ENCODE measurements at regions not wholly inside any gene's neighbourhood (a gene's known extent, or its start where the extent isn't known, plus 50 kb on each side); places are given as distances from the start of the nearest gene placed in this dataset.

- TF ChIP-seq ID3 (CRISPR knock-in tag; IDR thresholded peaks at IDR 0.05) = no peak
- no peak for TF ChIP-seq ID3 (tag; IDR thresholded peaks at IDR 0.05)
- no peak for TF ChIP-seq HOXB6 (CRISPR knock-in tag; IDR thresholded peaks at IDR 0.05; ENCODE audit: borderline replicate concordance)
- no peak for TF ChIP-seq CC2D1A (IDR thresholded peaks at IDR 0.05)
- 0 out of 2 replicates have a peak, but pooled peaks have one; percentile 9 for TF ChIP-seq VEZF1 (CRISPR knock-in tag; IDR thresholded peaks at IDR 0.05)
- no peak for TF ChIP-seq NKRF (IDR thresholded peaks at IDR 0.05; ENCODE audit: borderline replicate concordance)
- TF ChIP-seq TAF1 (IDR thresholded peaks at IDR 0.05; ENCODE audit: control insufficient read depth, extremely low read depth, insufficient read depth, low read length, severe bottlenecking) = no peak
- no peak for TF ChIP-seq ZNF3 (CRISPR knock-in tag; IDR thresholded peaks at IDR 0.05)
- TF ChIP-seq FOSL1 (tag; conservative IDR thresholded peaks at IDR 0.05) = no peak
- no peak for TF ChIP-seq NCOA2 (IDR thresholded peaks at IDR 0.05; ENCODE audit: partially characterized antibody in 2 of 2)
- TF ChIP-seq TSC22D4 (tag; IDR thresholded peaks at IDR 0.05) = no peak
- no peak for TF ChIP-seq NONO (IDR thresholded peaks at IDR 0.05; ENCODE audit: low read depth in 2 of 2, low read length in 1 of 2)
- TF ChIP-seq ARID3B (CRISPR knock-in tag; IDR thresholded peaks at IDR 0.05; ENCODE audit: borderline replicate concordance) = no peak
- no peak for TF ChIP-seq DMBX1 (CRISPR knock-in tag; IDR thresholded peaks at IDR 0.05; ENCODE audit: borderline replicate concordance)
- TF ChIP-seq MYBL2 (IDR thresholded peaks at IDR 0.05; ENCODE audit: low read depth) = no peak
- no peak for TF ChIP-seq MYBL2 (CRISPR knock-in tag; IDR thresholded peaks at IDR 0.05; ENCODE audit: borderline replicate concordance)
- peak; percentile 50; the same call in 1 of the 2 replicates for TF ChIP-seq TAL1 (IDR thresholded peaks at IDR 0.05)
- TF ChIP-seq FOXJ2 (tag; IDR thresholded peaks at IDR 0.05) = peak; percentile 71; the same call in 1 of the 2 replicates
- no peak for TF ChIP-seq TCF7 (IDR thresholded peaks at IDR 0.05; ENCODE audit: borderline replicate concordance)
- TF ChIP-seq ZNF512 (tag; IDR thresholded peaks at IDR 0.05) = no peak
- no peak for TF ChIP-seq POLR2A (conservative IDR thresholded peaks at IDR 0.05)
These were observed 233.6 kb downstream of the TTLL2 start (continued) for GRCh38 chr6:167558246-167559177.
